K562 (cell line): ENCODE measurements at regions not wholly inside any gene's neighbourhood (a gene's known extent, or its start where the extent isn't known, plus 50 kb on each side); places are given as distances from the start of the nearest gene placed in this dataset.

Experiments used
- ATAC-seq: fragments of 200-7000 bp; cut with Tn5 transposase; 3 replicates; pipeline ENCODE4 v1.9.1; 2020; ENCODE audit warnings: moderate library complexity
- BruUV-seq: library from RNA; stranded (reverse); fragments of 400-500 nt; replicated peaks from 2 replicates; lab custom pipeline; 2021; lab: Mats Ljungman, UMichigan
- CTCF ChIA-PET: fragments of 300-600 bp; formaldehyde crosslinking; extraction: SDS; loops from one replicate; lab custom pipeline; 2021; ENCODE audit warnings: low intra/inter-chr PET ratio; lab: Yijun Ruan, JAX
- POLR2A ChIA-PET: fragments of 300-600, 350-650 bp; sonication (Branson Sonifier 250); formaldehyde crosslinking; extraction: SDS; loops from one replicate; lab custom pipeline; 2021; ENCODE audit warnings: antibody characterized with exemption, inconsistent platforms; lab: Yijun Ruan, JAX
- DNase-seq, 4 experiments: peaks; one replicate each; pipeline versions ENCODE4 v3.0.0 to v3.0.0-alpha.2; 2011 to 2018; ENCODE audit warnings: low spot score in 3 of 4, mixed read lengths in 3 of 4; ENCODE audit errors: extremely low read depth in 1 of 4
- FAIRE-seq: peaks from 2 replicates; lab custom pipeline; 2011; peaks lifted over from hg19 to GRCh38; lab: Jason Lieb, UNC
- H2AFZ ChIP-seq: 2 replicates; pipeline ENCODE4 v1.6.0; 2011; ENCODE audit warnings: low read depth, low read length, control low read depth, inconsistent platforms
- H3K27ac ChIP-seq: fragments of 200-600 bp; 3 replicates; pipeline ENCODE4 v1.8.0; 2011; ENCODE audit warnings: low read depth, mild to moderate bottlenecking, control low read depth, inconsistent platforms, low read length, moderate library complexity, mixed read lengths; ENCODE audit errors: extremely low read depth
- H3K27me3 ChIP-seq, 2 experiments: fragments of 300-600 bp in 1 of 2; 2 replicates in 1 of 2; 3 replicates in 1 of 2; pipeline versions ENCODE4 v1.6.0 to v1.8.0; 2011; ENCODE audit warnings: inconsistent platforms in 2 of 2, low read length in 2 of 2, mild to moderate bottlenecking in 1 of 2, mixed read lengths in 1 of 2, moderate library complexity in 1 of 2; ENCODE audit not compliant: control insufficient read depth in 2 of 2, insufficient read depth in 2 of 2
- H3K36me3 ChIP-seq: fragments of 300-600 bp; 3 replicates; pipeline ENCODE4 v1.8.0; 2011; ENCODE audit warnings: mild to moderate bottlenecking, low read length, inconsistent platforms; ENCODE audit not compliant: control insufficient read depth, insufficient read depth
- H3K4me1 ChIP-seq, 2 experiments: fragments of 200-600 bp in 1 of 2; replicated peaks in 1 of 2; 2 replicates in 1 of 2; 3 replicates in 1 of 2; pipeline versions ENCODE4 v1.5.1 to v1.8.0; 2011; ENCODE audit warnings: inconsistent platforms in 2 of 2, low read length in 2 of 2, mild to moderate bottlenecking in 1 of 2, mixed read lengths in 1 of 2, moderate library complexity in 1 of 2; ENCODE audit not compliant: control insufficient read depth in 2 of 2, insufficient read depth in 2 of 2
- H3K4me2 ChIP-seq: 2 replicates; pipeline ENCODE4 v1.6.1; 2011; ENCODE audit warnings: low read length, control low read depth, inconsistent platforms, mixed read lengths; ENCODE audit not compliant: insufficient read depth
- H3K4me3 ChIP-seq: fragments of 200-600 bp; sonication (generic), shearing (Covaris generic); 2 replicates; pipeline ENCODE4 v1.5.1; 2016; ENCODE audit warnings: control low read depth, inconsistent platforms
- H3K79me2 ChIP-seq: fragments of 200-600 bp; 3 replicates; pipeline ENCODE4 v1.8.0; 2011; ENCODE audit warnings: low read length, inconsistent platforms; ENCODE audit not compliant: control insufficient read depth, insufficient read depth
- H3K9ac ChIP-seq, 2 experiments: 2 replicates each; pipeline versions ENCODE4 v1.6.0 to v1.6.1; 2011; ENCODE audit warnings: low read depth in 2 of 2, low read length in 2 of 2, control low read depth in 1 of 2, inconsistent platforms in 1 of 2, mild to moderate bottlenecking in 1 of 2, mixed read lengths in 1 of 2; ENCODE audit not compliant: insufficient read depth in 1 of 2
- H3K9me1 ChIP-seq: one replicate; pipeline ENCODE4 v1.6.0; 2011; ENCODE audit warnings: inconsistent platforms, mild to moderate bottlenecking, low read length, moderate library complexity; ENCODE audit not compliant: control insufficient read depth, insufficient read depth
- H3K9me3 ChIP-seq: replicated peaks from 2 replicates; pipeline ENCODE4 v1.5.1; 2011; ENCODE audit warnings: low read depth, low read length, inconsistent platforms; ENCODE audit not compliant: control insufficient read depth, insufficient read depth
- H4K20me1 ChIP-seq: replicated peaks from 2 replicates; pipeline ENCODE4 v1.6.1; 2011; ENCODE audit warnings: low read length, inconsistent platforms, mixed read lengths; ENCODE audit not compliant: control insufficient read depth, insufficient read depth
- DPF2 ChIP-seq: fragments of 450-650 bp; IDR thresholded peaks from 2 replicates; pipeline ENCODE4 v1.6.1; 2016
- ELF1 ChIP-seq: fragments of 200-800 bp; sonication (Bioruptor generic); IDR thresholded peaks from 2 replicates; pipeline ENCODE4 v1.6.1; 2016; ENCODE audit warnings: missing genetic modification characterization, missing compliant biosample characterization
- EP400 ChIP-seq: fragments of 450-650 bp; IDR thresholded peaks from 2 replicates; pipeline ENCODE4 v1.6.1; 2017; ENCODE audit warnings: antibody characterized with exemption, mild to moderate bottlenecking, moderate library complexity
- FOXO4 ChIP-seq: fragments of 450-650 bp; formaldehyde crosslinking; IDR thresholded peaks from 2 replicates; pipeline ENCODE4 v1.4.0; 2020; ENCODE audit warnings: mild to moderate bottlenecking, moderate library complexity
- GATA2 ChIP-seq: sonication (generic); formaldehyde crosslinking; IDR thresholded peaks from 2 replicates; pipeline ENCODE4 v1.4.0; 2020; ENCODE audit warnings: mild to moderate bottlenecking, missing genetic modification reagents
- HDAC1 ChIP-seq, 2 experiments: fragments of 450-650 bp; IDR thresholded peaks; 2 replicates each; pipeline ENCODE4 v1.6.1; 2016 to 2017; ENCODE audit warnings: inconsistent platforms in 1 of 2, mild to moderate bottlenecking in 1 of 2, moderate library complexity in 1 of 2
- ILK ChIP-seq: fragments of 450-650 bp; IDR thresholded peaks from 2 replicates; pipeline ENCODE4 v1.6.1; 2016; ENCODE audit warnings: missing genetic modification characterization, low read depth, mild to moderate bottlenecking, missing compliant biosample characterization, moderate library complexity, borderline replicate concordance
- RCOR1 ChIP-seq, 2 experiments: IDR thresholded peaks; 2 replicates each; pipeline ENCODE4 v1.6.1; 2012; ENCODE audit warnings: low read depth in 2 of 2, low read length in 2 of 2, borderline replicate concordance in 1 of 2, improper control_type of control experiment in 1 of 2
- RHOXF2B ChIP-seq: fragments of 250-450 bp; sonication (Bioruptor Pico); conservative IDR thresholded peaks from 2 replicates; pipeline ENCODE4 v1.5.1; 2021
- SMARCA4 ChIP-seq: fragments of 450-650 bp; IDR thresholded peaks from 2 replicates; pipeline ENCODE4 v1.6.1; 2016
- SNAPC5 ChIP-seq: fragments of 250-450 bp; sonication (Bioruptor Pico); IDR thresholded peaks from 2 replicates; pipeline ENCODE4 v1.8.0; 2021; ENCODE audit warnings: moderate library complexity, mild to moderate bottlenecking, inconsistent platforms
- TBL1XR1 ChIP-seq, 2 experiments: IDR thresholded peaks; 2 replicates each; pipeline ENCODE4 v1.6.1; 2012; ENCODE audit warnings: improper control_type of control experiment in 2 of 2, low read length in 2 of 2, mild to moderate bottlenecking in 1 of 2
- U2AF1 ChIP-seq: fragments of 200-400 bp; formaldehyde crosslinking; optimal IDR thresholded peaks from 2 replicates; pipeline ENCODE3; 2017; ENCODE audit warnings: mild to moderate bottlenecking, low read depth, low read length, moderate library complexity
- YBX1 ChIP-seq: fragments of 450-650 bp; IDR thresholded peaks from 2 replicates; pipeline ENCODE4 v1.7.1; 2016; ENCODE audit warnings: mild to moderate bottlenecking
- ZBTB33 ChIP-seq: sonication (generic); formaldehyde crosslinking; IDR thresholded peaks from 2 replicates; pipeline ENCODE4 v1.8.1; 2023; ENCODE audit warnings: mild to moderate bottlenecking, missing genetic modification reagents
- ZBTB9 ChIP-seq: fragments of 450-650 bp; formaldehyde crosslinking; IDR thresholded peaks from 2 replicates; pipeline ENCODE4 v1.4.0; 2020; ENCODE audit warnings: mild to moderate bottlenecking, moderate library complexity
- ZNF124 ChIP-seq: sonication (generic); formaldehyde crosslinking; IDR thresholded peaks from 2 replicates; pipeline ENCODE4 v1.8.1; 2022; ENCODE audit warnings: missing genetic modification reagents
- ZNF134 ChIP-seq: fragments of 250-450 bp; sonication (Bioruptor Pico); conservative IDR thresholded peaks from 2 replicates; pipeline ENCODE4 v1.4.0; 2020
- ZNF217 ChIP-seq: sonication (generic); formaldehyde crosslinking; IDR thresholded peaks from 2 replicates; pipeline ENCODE4 v1.8.0; 2022; ENCODE audit warnings: mild to moderate bottlenecking, missing genetic modification reagents
- ZNF354B ChIP-seq: fragments of 250-450 bp; sonication (Bioruptor Pico); IDR thresholded peaks from 2 replicates; pipeline ENCODE4 v1.4.0; 2020
- ZNF77 ChIP-seq: fragments of 250-450 bp; sonication (Bioruptor Pico); IDR thresholded peaks from 2 replicates; pipeline ENCODE4 v1.5.0; 2020
- ZSCAN29 ChIP-seq: fragments of 450-650 bp; IDR thresholded peaks from 2 replicates; pipeline ENCODE4 v1.6.1; 2017
- WGBS: fragments of 100-300 bp; shearing (Covaris generic); methylation state at CpG from one replicate; pipeline ENCODE4 v1.1.6; 2016; ENCODE audit warnings: low coverage, mixed read lengths; ENCODE audit not compliant: insufficient coverage; ENCODE audit errors: missing lambda C conversion rate; 5-methylcytosine and 5-hydroxymethylcytosine counted together
- in situ Hi-C: fragments of 300-500 bp; cut with MboI; formaldehyde crosslinking; loops from 4 replicates; pipeline ENCODE4 v1.15.0; 2018; ENCODE audit warnings: inconsistent platforms, mixed read lengths
- intact Hi-C: fragments of 100-400 bp; cut with micrococcal nuclease; formaldehyde crosslinking; loops from 2 replicates; pipeline ENCODE4 v1.14.2; 2022

GRCh38 chr1:11357276-11357675, 84.3 kb downstream of the UBIAD1 start (continued):
- no peak for TF ChIP-seq ZNF77
- no peak for TF ChIP-seq ZNF217 (CRISPR knock-in tag)
- TF ChIP-seq DPF2: no peak
- TF ChIP-seq TBL1XR1 (IDR thresholded peaks at IDR 0.05; ENCODE audit: low read length in 2 of 2): no peak
- TF ChIP-seq YBX1: no peak
- TF ChIP-seq FOXO4 (CRISPR knock-in tag): no peak
- no peak for TF ChIP-seq SMARCA4
- TF ChIP-seq ZBTB9 (CRISPR knock-in tag): no peak
- TF ChIP-seq HDAC1 (IDR thresholded peaks at IDR 0.05): no peak
- TF ChIP-seq ZNF124 (CRISPR knock-in tag): no peak
- TF ChIP-seq EP400: no peak
- TF ChIP-seq, all 486 proteins: peak for 0

- under 1% methylated on average over 6 of the region's 6 CpGs for WGBS
- 0 out of 2 replicates have a peak, but pooled peaks cover 3% of the 10 kb centered on the region for H4K20me1 ChIP-seq
- H2AFZ ChIP-seq: no peak overlapping the region
- H3K27me3 ChIP-seq: peaks cover 27 to 95% of the 10 kb centered on the region in 2 experiments
- H3K27ac ChIP-seq: no peak overlapping the region
- no peaks in the 10 kb centered on the region for H3K9me1 ChIP-seq
- H3K9ac ChIP-seq: no peak overlapping the region
- DNase-seq (no peak), ATAC-seq (no peak), FAIRE-seq (no peak)
- ChIA-PET POLR2A (no interaction called here), CTCF (no interaction called here)
- intact Hi-C loops: no loop called here
- H3K36me3 ChIP-seq: no peaks in the 10 kb centered on the region
- no peaks in the 10 kb centered on the region for H3K9me3 ChIP-seq
- peaks cover 0 to 3% of the 10 kb centered on the region in 2 experiments; a peak in 1 of 5 replicates for H3K4me1 ChIP-seq
- no peaks in the 10 kb centered on the region for H3K79me2 ChIP-seq
- no peak overlapping the region for H3K4me2 ChIP-seq
- H3K4me3 ChIP-seq: no peak overlapping the region
- in situ Hi-C loops: no loop called here
- no TSS peak for BruUV-seq
- TF ChIP-seq YBX1 (no peak), ZNF354B (CRISPR knock-in tag) (no peak), ZNF134 (CRISPR knock-in tag) (no peak), RCOR1 (IDR thresholded peaks at IDR 0.05; ENCODE audit: borderline replicate concordance in 1 of 2, low read depth in 2 of 2, low read length in 2 of 2) (no peak), SNAPC5 (no peak), GATA2 (CRISPR knock-in tag) (no peak), ELF1 (tag) (no peak), ILK (tag) (no peak), U2AF1 (no peak), ZNF217 (CRISPR knock-in tag) (no peak), RHOXF2B (no peak), ZSCAN29 (no peak), ZBTB33 (CRISPR knock-in tag) (no peak)
Observed at GRCh38 chr1:11358984-11359383, 86.0 kb downstream of the UBIAD1 start.
